Right cardiac atrium (tissue), 5 donors: ENCODE measurements at regions not wholly inside any gene's neighbourhood (a gene's known extent, or its start where the extent isn't known, plus 50 kb on each side); places are given as distances from the start of the nearest gene placed in this dataset.

ENCODE experiments used
- ATAC-seq, 2 donors: fragments of 200-7000 bp; cut with Tn5 transposase; one replicate each; pipeline versions ENCODE4 v1.8.0 to v1.9.1; 2020; ENCODE audit warnings: moderate library complexity in 2 of 2, mild to moderate bottlenecking in 1 of 2
- DNase-seq, 3 donors: peaks; one replicate each; pipeline ENCODE4 v3.0.0-alpha.2; 2020
- H3K27ac ChIP-seq: one replicate; pipeline ENCODE4 v1.5.1; 2013; ENCODE audit warnings: mild to moderate bottlenecking, low read length, control low read depth, moderate library complexity
- H3K27me3 ChIP-seq: one replicate; pipeline ENCODE4 v1.6.1; 2013; ENCODE audit not compliant: control insufficient read depth, insufficient read depth
- H3K4me1 ChIP-seq: one replicate; pipeline ENCODE4 v1.6.1; 2013; ENCODE audit warnings: low read length; ENCODE audit not compliant: control insufficient read depth, insufficient read depth
- H3K4me3 ChIP-seq: one replicate; pipeline ENCODE4 v1.5.1; 2013; ENCODE audit warnings: low read length, control low read depth
- H3K9me3 ChIP-seq: one replicate; pipeline ENCODE4 v1.6.1; 2013; ENCODE audit warnings: low read length; ENCODE audit not compliant: control insufficient read depth
- WGBS: extraction: QIAGEN DNeasy Blood & Tissue Kit; methylation state at CpG from one replicate; pipeline ENCODE4 v1.1.7; 2013; 5-methylcytosine and 5-hydroxymethylcytosine counted together
- intact Hi-C, 4 donors: fragments of 100-400 bp; cut with DNase I; formaldehyde crosslinking; loops; one replicate each; pipeline versions ENCODE4 v1.11.0 to v1.14.0; 2022 to 2023
- donor health status: healthy with polysubstance abuse.
- donor health status: DM: no; HTN: yes; CAD: no.
- donor health status: DM: no; HTN: no; CAD: no.
- donor health status: DM: no; HTN: yes; CAD: no; lungs with severe emphysema.
- donor health status: DM: yes; HTN: yes; CAD: no.

DNA sequence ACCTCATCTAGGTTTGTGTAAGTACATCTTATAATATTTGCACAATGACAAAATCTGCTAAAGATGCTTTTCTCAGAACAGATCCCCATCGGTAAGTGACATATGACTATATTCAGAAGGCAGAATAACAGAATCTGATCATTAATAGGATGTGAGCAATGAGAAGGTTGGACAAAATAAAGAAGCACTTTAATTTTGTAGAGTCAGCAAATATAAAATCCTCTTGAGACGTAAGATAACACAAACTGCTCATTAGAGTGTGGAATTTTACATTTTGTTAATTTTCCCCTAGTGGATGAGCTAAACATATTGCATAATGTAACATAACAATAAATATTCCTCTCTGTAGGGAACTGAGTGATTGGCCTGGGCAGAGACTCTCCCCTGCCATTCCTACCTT is 658.4 kb upstream of the ZP4 start:
- no peaks in the 10 kb centered on the region for H3K27me3 ChIP-seq
- no peak overlapping the region for H3K27ac ChIP-seq
- no peaks in the 10 kb centered on the region for H3K4me1 ChIP-seq
- H3K9me3 ChIP-seq, result no peaks in the 10 kb centered on the region
- no peak for DNase-seq
- intact Hi-C loops, result no loop called here
- ATAC-seq, result no peak
- no peak overlapping the region for H3K4me3 ChIP-seq
- WGBS, result 59% methylated on average over 2 of the region's 2 CpGs

DNA sequence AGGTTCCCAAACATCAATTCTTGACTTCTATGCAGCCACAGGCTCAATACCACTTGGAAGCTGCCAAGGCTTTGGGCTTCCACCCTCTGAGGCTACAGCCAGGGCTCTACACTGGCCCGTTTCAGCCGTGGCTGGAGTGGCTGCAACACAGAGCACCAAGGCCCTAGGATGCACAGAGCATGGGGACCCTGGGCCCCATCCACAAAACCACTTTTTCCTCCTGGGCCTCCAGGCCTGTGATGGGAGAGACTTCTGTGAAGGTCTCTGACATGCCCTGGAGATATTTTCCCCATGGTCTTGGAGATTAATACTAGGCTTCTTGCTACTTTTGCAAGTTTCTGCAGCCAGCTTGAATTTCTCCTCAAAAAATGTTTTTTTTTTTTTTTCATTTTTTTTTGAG is 655.4 kb upstream of the ZP4 start:
- Histone ChIP-seq H3K9me3 (no peaks in the 10 kb centered on the region), H3K4me3 (no peak overlapping the region), H3K27me3 (no peaks in the 10 kb centered on the region), H3K4me1 (no peaks in the 10 kb centered on the region), H3K27ac (no peak overlapping the region)
- DNase-seq (no peak), ATAC-seq (no peak)
- intact Hi-C loops, result no loop called here
- 54% methylated on average over 2 of the region's 2 CpGs for WGBS

DNA sequence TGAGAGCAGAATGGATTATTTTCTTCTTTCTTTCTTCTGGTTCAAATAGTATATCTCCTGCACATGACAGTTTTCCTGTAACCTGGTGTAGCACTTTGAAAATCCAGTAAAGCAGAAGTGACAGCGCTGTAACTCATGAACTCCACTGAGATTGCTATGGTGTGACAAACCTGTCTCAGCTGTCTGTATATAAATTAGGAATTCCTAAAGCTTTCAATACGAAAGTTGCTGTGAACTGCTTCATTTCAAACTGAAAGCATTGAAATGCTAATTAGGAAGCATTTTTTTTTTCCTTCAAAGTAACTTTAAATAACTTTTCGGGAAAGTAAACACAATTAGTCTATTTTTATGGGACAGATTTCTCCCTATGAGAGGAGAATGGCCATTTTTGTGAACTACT is 646.9 kb upstream of the ZP4 start:
- DNase-seq (no peak), ATAC-seq (no peak)
- WGBS, result 67% methylated on average over 3 of the region's 3 CpGs
- Histone ChIP-seq H3K27me3 (no peaks in the 10 kb centered on the region), H3K4me3 (no peak overlapping the region), H3K9me3 (no peaks in the 10 kb centered on the region), H3K27ac (no peak overlapping the region), H3K4me1 (no peaks in the 10 kb centered on the region)
- intact Hi-C loops, result no loop called here

DNA sequence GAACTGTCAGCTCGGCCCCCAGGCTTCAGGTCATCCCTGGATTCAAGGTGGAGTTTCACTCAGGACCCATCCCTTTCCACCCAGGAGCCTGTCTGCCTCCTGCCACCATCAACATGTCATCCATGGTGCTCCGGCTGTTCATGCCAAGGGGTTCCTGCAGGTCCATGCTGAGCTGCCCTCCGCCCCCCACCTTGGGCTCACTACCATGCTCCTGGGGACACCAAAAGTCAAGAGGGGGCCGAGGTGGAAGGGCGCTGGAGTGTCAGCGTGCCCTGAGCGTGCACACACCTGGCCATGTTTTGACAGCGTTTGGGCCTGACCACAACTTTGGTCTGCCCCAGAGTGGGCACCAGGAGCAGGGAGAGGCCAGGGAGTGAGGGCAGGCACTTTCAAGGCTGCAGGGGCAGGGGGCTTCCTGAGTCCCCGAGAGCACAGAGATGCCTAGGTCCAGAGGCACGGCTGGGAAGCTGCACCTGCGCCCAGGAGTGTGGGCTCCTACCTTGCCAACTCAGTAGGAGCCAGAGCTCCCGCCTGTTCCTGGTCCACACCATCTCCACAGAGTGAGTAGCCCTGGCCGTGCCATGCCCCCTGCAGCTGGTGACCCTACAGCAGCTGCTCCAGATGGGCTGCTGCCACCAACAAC is 639.6 kb upstream of the ZP4 start:
- Histone ChIP-seq H3K4me1 (no peaks in the 10 kb centered on the region), H3K27ac (no peak overlapping the region), H3K27me3 (no peaks in the 10 kb centered on the region), H3K9me3 (no peaks in the 10 kb centered on the region), H3K4me3 (no peak overlapping the region)
- no peak for DNase-seq
- ATAC-seq, result no peak
- intact Hi-C loops, result no loop called here
- 88% methylated on average over 13 of the region's 13 CpGs for WGBS

DNA sequence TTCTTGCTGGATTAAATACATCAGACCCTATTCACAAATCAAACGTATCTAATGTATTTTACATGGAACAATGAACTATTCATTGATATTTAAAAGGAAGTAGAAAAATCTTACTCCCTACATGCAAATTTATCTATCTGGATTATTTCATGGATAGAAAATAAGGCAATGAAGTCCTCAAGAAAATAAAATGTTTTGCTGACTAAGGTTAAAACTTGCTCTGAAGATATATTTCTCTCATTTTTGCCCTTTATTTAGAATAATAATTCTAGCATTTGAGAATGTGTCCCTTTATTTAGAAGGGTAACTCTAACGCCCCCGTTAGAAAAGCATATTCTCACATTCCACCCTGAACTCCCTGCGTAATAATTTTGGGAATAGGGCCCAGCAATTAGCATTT is 627.0 kb upstream of the ZP4 start:
- WGBS, result 80% methylated on average over 4 of the region's 4 CpGs
- no peak for DNase-seq

DNA sequence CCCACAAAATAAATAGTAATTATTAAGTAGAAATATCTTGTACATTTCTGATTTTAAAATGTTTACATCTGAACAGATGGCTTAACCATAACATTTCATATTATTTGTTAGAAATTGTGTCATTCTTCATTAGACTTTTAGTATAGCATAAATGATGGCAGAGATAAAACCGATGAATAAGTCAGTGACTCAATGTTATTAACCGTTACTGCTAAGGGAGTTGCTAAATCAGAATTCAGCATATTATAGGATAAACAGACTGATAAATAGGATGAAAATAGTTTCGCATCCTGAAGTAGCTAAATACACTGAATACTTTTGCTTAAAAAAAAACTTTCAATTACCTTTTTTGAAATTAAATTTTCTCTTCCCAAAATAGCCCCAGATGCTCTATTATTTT is 610.6 kb upstream of the ZP4 start:
- H3K4me1 ChIP-seq, result no peaks in the 10 kb centered on the region
- no peaks in the 10 kb centered on the region for H3K27me3 ChIP-seq
- no peaks in the 10 kb centered on the region for H3K9me3 ChIP-seq
- WGBS, result 76% methylated on average over 3 of the region's 3 CpGs
- no peak for ATAC-seq
- H3K27ac ChIP-seq, result no peak overlapping the region
- H3K4me3 ChIP-seq, result no peak overlapping the region
- DNase-seq, result no peak
- intact Hi-C loops, result no loop called here

More for the DNA sequence above, 627.0 kb upstream of the ZP4 start:
- H3K4me3 ChIP-seq, result no peak overlapping the region
- no peak overlapping the region for H3K27ac ChIP-seq
- peaks cover 2% of the 10 kb centered on the region for H3K9me3 ChIP-seq
- no peak for ATAC-seq
- H3K27me3 ChIP-seq, result no peaks in the 10 kb centered on the region
- H3K4me1 ChIP-seq, result no peaks in the 10 kb centered on the region
- intact Hi-C loops, result no loop called here

DNA sequence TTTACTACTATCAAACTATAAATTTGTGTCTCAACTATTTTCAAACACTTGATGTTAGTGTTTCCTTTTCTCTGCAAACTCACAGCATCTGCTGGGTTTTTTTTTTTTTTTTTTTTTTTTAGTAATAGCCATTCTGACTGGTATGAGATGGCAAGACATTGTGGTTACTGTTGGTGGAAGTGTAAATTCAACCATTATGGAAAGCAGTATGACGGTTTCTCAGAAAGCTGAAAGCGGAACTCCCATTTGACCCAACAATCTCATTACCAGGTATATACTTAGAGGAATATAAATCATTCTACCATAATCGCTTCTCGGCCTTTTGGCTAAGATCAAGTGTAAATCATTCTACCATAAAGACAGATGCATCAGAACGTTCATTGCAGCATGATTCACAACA is 608.3 kb upstream of the ZP4 start:
- H3K9me3 ChIP-seq, result no peaks in the 10 kb centered on the region
- intact Hi-C loops, result no loop called here
- no peaks in the 10 kb centered on the region for H3K27me3 ChIP-seq
- H3K4me3 ChIP-seq, result no peak overlapping the region
- no peak for DNase-seq
- no peak overlapping the region for H3K27ac ChIP-seq
- H3K4me1 ChIP-seq, result no peaks in the 10 kb centered on the region
- WGBS, result 89% methylated on average over 5 of the region's 5 CpGs
- no peak for ATAC-seq

DNA sequence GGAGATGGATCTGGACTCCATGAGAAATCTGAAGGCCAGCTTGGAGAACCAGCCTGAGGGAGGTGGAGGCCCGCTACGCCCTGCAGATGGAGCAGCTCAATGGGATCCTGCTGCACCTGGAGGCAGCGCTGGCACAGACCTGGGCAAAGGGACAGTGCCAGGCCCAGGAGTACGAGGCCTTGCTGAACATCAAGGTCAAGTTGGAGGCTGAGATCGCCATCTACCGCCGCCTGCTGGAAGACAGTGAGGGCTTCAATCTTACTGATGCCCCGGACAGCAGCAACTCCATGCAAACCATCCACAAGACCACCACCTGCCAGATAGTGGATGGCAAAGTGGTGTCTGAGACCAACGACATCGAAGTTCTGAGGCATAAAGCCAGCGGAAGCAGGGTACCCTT is 601.5 kb upstream of the ZP4 start:
- intact Hi-C loops, result no loop called here
- ATAC-seq (no peak), DNase-seq (no peak)
- WGBS, result 89% methylated on average over 11 of the region's 11 CpGs
- H3K9me3 ChIP-seq, result no peaks in the 10 kb centered on the region
- H3K4me1 ChIP-seq, result no peaks in the 10 kb centered on the region
- no peak overlapping the region for H3K4me3 ChIP-seq
- H3K27me3 ChIP-seq, result no peaks in the 10 kb centered on the region
- no peak overlapping the region for H3K27ac ChIP-seq

DNA sequence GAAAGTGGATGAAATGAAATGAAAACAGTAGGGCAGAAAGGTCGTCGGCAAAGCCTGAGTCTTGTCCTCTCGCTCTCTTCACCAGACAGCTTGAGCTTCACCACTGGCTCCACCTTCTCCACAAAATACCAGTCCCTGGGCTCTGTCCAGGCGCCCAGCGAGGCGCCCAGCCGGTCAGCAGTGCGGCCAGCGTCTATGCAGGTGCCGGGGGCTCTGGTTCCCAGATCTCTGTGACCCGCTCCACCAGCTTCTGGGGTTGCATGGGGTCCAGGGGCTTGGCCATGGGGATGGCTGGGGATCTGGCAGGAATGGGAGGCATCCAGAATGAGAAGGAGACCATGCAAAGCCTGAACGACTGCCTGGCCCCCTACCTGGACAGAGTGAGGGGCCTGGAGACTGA is 600.5 kb upstream of the ZP4 start:
- Histone ChIP-seq H3K4me3 (no peak overlapping the region), H3K27me3 (no peaks in the 10 kb centered on the region), H3K9me3 (no peaks in the 10 kb centered on the region), H3K4me1 (no peaks in the 10 kb centered on the region), H3K27ac (no peak overlapping the region)
- intact Hi-C loops, result no loop called here
- DNase-seq (no peak), ATAC-seq (no peak)
- 85% methylated on average over 12 of the region's 12 CpGs for WGBS

DNA sequence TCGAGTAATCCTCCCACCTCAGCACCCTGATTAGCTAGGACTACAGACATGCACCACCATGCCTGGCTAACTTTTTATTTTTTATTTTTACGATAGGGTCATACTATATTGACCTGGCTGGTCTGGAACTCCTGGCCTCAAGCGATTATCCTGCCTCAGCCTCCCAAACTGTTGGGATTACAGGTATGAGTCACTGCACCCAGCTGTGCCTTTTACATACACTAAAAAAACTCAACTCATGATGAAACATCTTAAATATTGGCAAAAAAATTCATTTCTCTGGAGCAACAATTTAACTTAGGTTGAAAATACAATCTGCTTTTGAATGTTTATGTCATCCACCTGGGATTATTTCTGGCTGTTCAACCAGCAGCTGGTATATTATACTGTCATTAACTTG is 598.3 kb upstream of the ZP4 start:
- WGBS, result 78% methylated on average over 3 of the region's 3 CpGs
- ATAC-seq, result no peak
- Histone ChIP-seq H3K27me3 (no peaks in the 10 kb centered on the region), H3K4me3 (no peak overlapping the region), H3K27ac (no peak overlapping the region), H3K4me1 (no peaks in the 10 kb centered on the region), H3K9me3 (no peaks in the 10 kb centered on the region)
- intact Hi-C loops, result no loop called here
- no peak for DNase-seq

DNA sequence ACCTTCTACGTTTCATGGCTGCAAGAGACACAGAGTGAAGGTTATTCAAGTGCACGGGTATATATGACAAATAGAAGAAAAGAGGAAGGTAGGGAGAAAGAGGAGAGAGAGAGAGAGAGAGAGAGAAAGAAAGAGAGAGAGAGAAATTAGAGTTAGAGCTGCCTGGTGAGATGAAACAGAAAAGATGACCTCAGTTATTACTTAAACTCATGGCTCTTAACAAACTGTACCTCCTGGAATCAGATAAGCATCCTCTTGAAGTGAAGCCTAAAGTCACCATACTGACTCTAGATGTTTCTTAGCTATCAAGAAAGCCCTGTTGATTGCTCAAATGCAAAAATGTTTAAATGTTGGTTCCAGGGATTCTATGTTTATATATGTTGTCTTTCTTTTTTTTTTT is 597.7 kb upstream of the ZP4 start:
- Histone ChIP-seq H3K9me3 (no peaks in the 10 kb centered on the region), H3K27ac (no peak overlapping the region), H3K27me3 (no peaks in the 10 kb centered on the region), H3K4me1 (no peaks in the 10 kb centered on the region), H3K4me3 (no peak overlapping the region)
- WGBS, result 81% methylated on average over 2 of the region's 2 CpGs
- ATAC-seq (no peak), DNase-seq (no peak)
- intact Hi-C loops, result no loop called here

DNA sequence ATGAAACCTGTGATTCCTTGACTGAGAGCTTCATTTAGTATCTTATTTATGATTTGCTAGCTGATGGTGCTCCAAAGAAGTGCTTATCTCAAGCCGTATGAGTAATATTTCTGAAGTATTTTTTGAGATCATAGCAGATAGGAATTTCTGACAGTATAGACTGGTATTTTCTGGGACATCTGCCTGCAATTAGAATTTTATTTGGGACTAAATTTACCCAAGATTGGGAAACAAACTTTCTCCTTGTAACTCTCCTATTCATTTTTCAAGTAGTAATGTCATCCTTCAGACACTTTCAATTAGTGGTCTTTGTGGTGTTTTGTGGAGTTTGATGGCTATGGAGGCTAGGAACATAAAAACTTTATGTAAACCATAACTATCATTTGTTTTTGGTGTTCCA is 597.2 kb upstream of the ZP4 start:
- WGBS, result 68% methylated on average over 1 of the region's 1 CpG
- ATAC-seq, result no peak

More for the DNA sequence above, 597.2 kb upstream of the ZP4 start:
- H3K9me3 ChIP-seq, result no peaks in the 10 kb centered on the region
- DNase-seq, result no peak
- H3K4me1 ChIP-seq, result no peaks in the 10 kb centered on the region
- no peaks in the 10 kb centered on the region for H3K27me3 ChIP-seq
- H3K4me3 ChIP-seq, result no peak overlapping the region
- H3K27ac ChIP-seq, result no peak overlapping the region
- intact Hi-C loops, result no loop called here
